ENCODE measurements at regions not wholly inside any gene's neighbourhood (a gene's known extent, or its start where the extent isn't known, plus 50 kb on each side); places are given as distances from the start of the nearest gene placed in this dataset.

- H3K9me3 ChIP-seq (ENCODE audit: low read length): no peaks in the 10 kb centered on the region
- H4K20me1 ChIP-seq (ENCODE audit: insufficient read depth): no peaks in the 10 kb centered on the region
- H3K79me2 ChIP-seq (replicated peaks; ENCODE audit: insufficient read depth, low read length): no peaks in the 10 kb centered on the region
- H3K27ac ChIP-seq (ENCODE audit: low read length): no peak overlapping the region
- TF ChIP-seq, protein P1, sequence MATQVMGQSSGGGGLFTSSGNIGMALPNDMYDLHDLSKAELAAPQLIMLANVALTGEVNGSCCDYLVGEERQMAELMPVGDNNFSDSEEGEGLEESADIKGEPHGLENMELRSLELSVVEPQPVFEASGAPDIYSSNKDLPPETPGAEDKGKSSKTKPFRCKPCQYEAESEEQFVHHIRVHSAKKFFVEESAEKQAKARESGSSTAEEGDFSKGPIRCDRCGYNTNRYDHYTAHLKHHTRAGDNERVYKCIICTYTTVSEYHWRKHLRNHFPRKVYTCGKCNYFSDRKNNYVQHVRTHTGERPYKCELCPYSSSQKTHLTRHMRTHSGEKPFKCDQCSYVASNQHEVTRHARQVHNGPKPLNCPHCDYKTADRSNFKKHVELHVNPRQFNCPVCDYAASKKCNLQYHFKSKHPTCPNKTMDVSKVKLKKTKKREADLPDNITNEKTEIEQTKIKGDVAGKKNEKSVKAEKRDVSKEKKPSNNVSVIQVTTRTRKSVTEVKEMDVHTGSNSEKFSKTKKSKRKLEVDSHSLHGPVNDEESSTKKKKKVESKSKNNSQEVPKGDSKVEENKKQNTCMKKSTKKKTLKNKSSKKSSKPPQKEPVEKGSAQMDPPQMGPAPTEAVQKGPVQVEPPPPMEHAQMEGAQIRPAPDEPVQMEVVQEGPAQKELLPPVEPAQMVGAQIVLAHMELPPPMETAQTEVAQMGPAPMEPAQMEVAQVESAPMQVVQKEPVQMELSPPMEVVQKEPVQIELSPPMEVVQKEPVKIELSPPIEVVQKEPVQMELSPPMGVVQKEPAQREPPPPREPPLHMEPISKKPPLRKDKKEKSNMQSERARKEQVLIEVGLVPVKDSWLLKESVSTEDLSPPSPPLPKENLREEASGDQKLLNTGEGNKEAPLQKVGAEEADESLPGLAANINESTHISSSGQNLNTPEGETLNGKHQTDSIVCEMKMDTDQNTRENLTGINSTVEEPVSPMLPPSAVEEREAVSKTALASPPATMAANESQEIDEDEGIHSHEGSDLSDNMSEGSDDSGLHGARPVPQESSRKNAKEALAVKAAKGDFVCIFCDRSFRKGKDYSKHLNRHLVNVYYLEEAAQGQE (IDR thresholded peaks at IDR 0.05; ENCODE audit: borderline replicate concordance): no peak
- no peak for TF ChIP-seq EZH2 (IDR thresholded peaks at IDR 0.05; ENCODE audit: borderline replicate concordance, insufficient read depth, low read length, poor library complexity, severe bottlenecking)
- no peak for TF ChIP-seq POLR2AphosphoS5 (IDR thresholded peaks at IDR 0.05)
- TF ChIP-seq MXI1 (conservative IDR thresholded peaks at IDR 0.05; ENCODE audit: poor library complexity, severe bottlenecking): no peak
- no peak for TF ChIP-seq TAF1 (IDR thresholded peaks at IDR 0.05; ENCODE audit: low read depth)
- TF ChIP-seq RAD21 (conservative IDR thresholded peaks at IDR 0.05): no peak
- no peak for TF ChIP-seq EP300 (conservative IDR thresholded peaks at IDR 0.05; ENCODE audit: poor library complexity, severe bottlenecking)
- TF ChIP-seq SMC3 (conservative IDR thresholded peaks at IDR 0.05; ENCODE audit: poor library complexity): no peak
- no peak for TF ChIP-seq CTCF (IDR thresholded peaks at IDR 0.05; ENCODE audit: poor library complexity, severe bottlenecking)
- H2AFZ ChIP-seq (ENCODE audit: low read depth, low read length): no peak overlapping the region
- H3K9ac ChIP-seq (ENCODE audit: low read length): no peak overlapping the region
- no peaks in the 10 kb centered on the region for H3K27me3 ChIP-seq (ENCODE audit: insufficient read depth, low read depth, low read length)
- no peaks in the 10 kb centered on the region for H3K9me2 ChIP-seq (ENCODE audit: insufficient read depth, low read length)
- H3K4me3 ChIP-seq (ENCODE audit: low read length): no peak overlapping the region
- H3K4me2 ChIP-seq (ENCODE audit: low read length): no peak overlapping the region
- H3K36me3 ChIP-seq (ENCODE audit: insufficient read depth, low read length): no peaks in the 10 kb centered on the region
- no peaks in the 10 kb centered on the region for H3F3A ChIP-seq (ENCODE audit: insufficient read depth, low read length, poor library complexity, severe bottlenecking)
Measured at GRCh38 chr12:76711241-76711640, 52.7 kb upstream of the ZDHHC17 start.

GRCh38 chr12:76713130-76713529 is 50.8 kb upstream of the ZDHHC17 start:
- Histone ChIP-seq H3K27ac (ENCODE audit: low read length) (no peak overlapping the region), H2AFZ (ENCODE audit: low read depth, low read length) (no peak overlapping the region), H3K27me3 (ENCODE audit: insufficient read depth, low read depth, low read length) (no peaks in the 10 kb centered on the region), H4K20me1 (ENCODE audit: insufficient read depth) (no peaks in the 10 kb centered on the region), H3K4me3 (ENCODE audit: low read length) (no peak overlapping the region), H3K9me2 (ENCODE audit: insufficient read depth, low read length) (no peaks in the 10 kb centered on the region), H3K79me2 (replicated peaks; ENCODE audit: insufficient read depth, low read length) (no peaks in the 10 kb centered on the region), H3F3A (ENCODE audit: insufficient read depth, low read length, poor library complexity, severe bottlenecking) (no peaks in the 10 kb centered on the region), H3K4me2 (ENCODE audit: low read length) (no peak overlapping the region), H3K9ac (ENCODE audit: low read length) (no peak overlapping the region), H3K36me3 (ENCODE audit: insufficient read depth, low read length) (no peaks in the 10 kb centered on the region), H3K9me3 (ENCODE audit: low read length) (no peaks in the 10 kb centered on the region)
- TF ChIP-seq CTCF (IDR thresholded peaks at IDR 0.05; ENCODE audit: poor library complexity, severe bottlenecking): no peak
- TF ChIP-seq POLR2AphosphoS5 (IDR thresholded peaks at IDR 0.05): no peak
- TF ChIP-seq EZH2 (IDR thresholded peaks at IDR 0.05; ENCODE audit: borderline replicate concordance, insufficient read depth, low read length, poor library complexity, severe bottlenecking): no peak
- no peak for TF ChIP-seq TAF1 (IDR thresholded peaks at IDR 0.05; ENCODE audit: low read depth)
- TF ChIP-seq, protein P1 (IDR thresholded peaks at IDR 0.05; ENCODE audit: borderline replicate concordance): no peak
- no peak for TF ChIP-seq EP300 (conservative IDR thresholded peaks at IDR 0.05; ENCODE audit: poor library complexity, severe bottlenecking)
- no peak for TF ChIP-seq MXI1 (conservative IDR thresholded peaks at IDR 0.05; ENCODE audit: poor library complexity, severe bottlenecking)
- no peak for TF ChIP-seq SMC3 (conservative IDR thresholded peaks at IDR 0.05; ENCODE audit: poor library complexity)
- TF ChIP-seq RAD21 (conservative IDR thresholded peaks at IDR 0.05): no peak

Data from neural cell (in vitro differentiated cells).